Mesendoderm (in vitro differentiated cells): ENCODE measurements at regions not wholly inside any gene's neighbourhood (a gene's known extent, or its start where the extent isn't known, plus 50 kb on each side); places are given as distances from the start of the nearest gene placed in this dataset.

ENCODE experiments used
- DNase-seq: peaks from one replicate; pipeline ENCODE4 v3.0.0; 2013
- H2AK5ac ChIP-seq: 2 replicates; pipeline ENCODE4 v1.6.1; 2013; ENCODE audit warnings: low read length, inconsistent platforms
- H2BK120ac ChIP-seq: 2 replicates; pipeline ENCODE4 v1.6.1; 2013; ENCODE audit warnings: low read depth, mild to moderate bottlenecking, low read length, moderate library complexity, mixed read lengths
- H2BK15ac ChIP-seq: replicated peaks from 2 replicates; pipeline ENCODE4 v1.6.1; 2013; ENCODE audit warnings: low read depth, mild to moderate bottlenecking, moderate library complexity
- H2BK5ac ChIP-seq: 2 replicates; pipeline ENCODE4 v1.6.1; 2013; ENCODE audit warnings: low read length, inconsistent platforms
- H3K18ac ChIP-seq: 2 replicates; pipeline ENCODE4 v1.6.1; 2013; ENCODE audit warnings: mild to moderate bottlenecking, low read length, mixed read lengths
- H3K23ac ChIP-seq: one replicate; pipeline ENCODE4 v1.6.1; 2013; ENCODE audit warnings: low read length
- H3K27ac ChIP-seq: 2 replicates; pipeline ENCODE4 v1.5.1; 2013; ENCODE audit warnings: low read depth, mild to moderate bottlenecking, inconsistent platforms, low read length, moderate library complexity
- H3K27me3 ChIP-seq: 2 replicates; pipeline ENCODE4 v1.6.1; 2013; ENCODE audit warnings: low read length, control low read depth, mild to moderate bottlenecking, inconsistent platforms; ENCODE audit not compliant: insufficient read depth, poor library complexity
- H3K36me3 ChIP-seq: 2 replicates; pipeline ENCODE4 v1.6.1; 2013; ENCODE audit warnings: low read length, inconsistent platforms; ENCODE audit not compliant: control insufficient read depth, insufficient read depth
- H3K4ac ChIP-seq: one replicate; pipeline ENCODE4 v1.6.1; 2013; ENCODE audit warnings: low read depth, mild to moderate bottlenecking, low read length, moderate library complexity
- H3K4me1 ChIP-seq: 2 replicates; pipeline ENCODE4 v1.6.1; 2013; ENCODE audit warnings: low read depth, low read length, inconsistent platforms; ENCODE audit not compliant: control insufficient read depth
- H3K4me2 ChIP-seq: 2 replicates; pipeline ENCODE4 v1.6.1; 2013; ENCODE audit warnings: low read length
- H3K4me3 ChIP-seq: 2 replicates; pipeline ENCODE4 v1.5.1; 2013; ENCODE audit warnings: mild to moderate bottlenecking, low read length
- H3K56ac ChIP-seq: one replicate; pipeline ENCODE4 v1.6.1; 2013; ENCODE audit warnings: low read length
- H3K79me1 ChIP-seq: 2 replicates; pipeline ENCODE4 v1.6.1; 2013; ENCODE audit warnings: low read length, inconsistent platforms
- H3K79me2 ChIP-seq: 2 replicates; pipeline ENCODE4 v1.6.1; 2013; ENCODE audit warnings: mild to moderate bottlenecking, low read length; ENCODE audit not compliant: control insufficient read depth, insufficient read depth
- H3K9ac ChIP-seq: 2 replicates; pipeline ENCODE4 v1.6.1; 2013; ENCODE audit warnings: low read length, inconsistent platforms
- H4K5ac ChIP-seq: one replicate; pipeline ENCODE4 v1.6.1; 2013; ENCODE audit warnings: low read length
- H4K8ac ChIP-seq: one replicate; pipeline ENCODE4 v1.6.1; 2013; ENCODE audit warnings: low read depth, mild to moderate bottlenecking, control low read depth, low read length, moderate library complexity
- WGBS: extraction: QIAGEN DNeasy Blood & Tissue Kit; methylation state at CpG from one replicate; pipeline ENCODE4 v1.1.7; 2013; ENCODE audit warnings: low lambda C conversion rate, missing lambda C conversion rate; ENCODE audit not compliant: insufficient coverage; ENCODE audit errors: extremely low coverage; 5-methylcytosine and 5-hydroxymethylcytosine counted together

DNA sequence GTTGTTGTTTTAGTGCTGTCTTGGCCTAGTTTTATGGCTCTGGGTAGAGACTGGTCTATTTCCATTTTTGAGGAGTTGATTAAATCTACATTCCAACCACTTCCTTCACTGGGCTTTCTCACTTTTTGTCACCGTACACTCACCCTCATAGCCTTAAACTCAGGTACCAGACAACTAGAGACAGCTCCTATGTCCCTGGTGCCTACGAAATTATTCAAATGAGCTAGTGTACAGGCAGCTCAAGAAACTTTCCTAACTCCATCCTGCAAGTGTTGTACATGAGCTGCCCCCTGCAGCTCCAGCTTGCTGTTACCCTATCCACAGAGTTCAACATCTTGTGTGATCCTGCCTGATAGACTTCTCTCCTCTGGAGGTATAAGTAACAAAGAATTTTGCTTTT is 704.8 kb upstream of the RGS18 start:
- Histone ChIP-seq H3K23ac (no peak overlapping the region), H3K4me2 (no peak overlapping the region), H4K8ac (no peak overlapping the region), H3K4me3 (no peak overlapping the region), H3K79me2 (no peaks in the 10 kb centered on the region), H3K4ac (no peak overlapping the region), H3K4me1 (no peaks in the 10 kb centered on the region), H3K27ac (no peak overlapping the region), H2BK15ac (no peak overlapping the region), H3K9ac (no peak overlapping the region), H3K56ac (no peak overlapping the region), H3K79me1 (no peaks in the 10 kb centered on the region), H3K27me3 (no peaks in the 10 kb centered on the region), H2BK120ac (no peak overlapping the region), H3K18ac (no peak overlapping the region), H2AK5ac (no peak overlapping the region), H4K5ac (no peak overlapping the region), H3K36me3 (no peaks in the 10 kb centered on the region), H2BK5ac (no peak overlapping the region)
- DNase-seq = no peak
- WGBS = no CpG with 5 or more reads among the region's 2 CpGs

DNA sequence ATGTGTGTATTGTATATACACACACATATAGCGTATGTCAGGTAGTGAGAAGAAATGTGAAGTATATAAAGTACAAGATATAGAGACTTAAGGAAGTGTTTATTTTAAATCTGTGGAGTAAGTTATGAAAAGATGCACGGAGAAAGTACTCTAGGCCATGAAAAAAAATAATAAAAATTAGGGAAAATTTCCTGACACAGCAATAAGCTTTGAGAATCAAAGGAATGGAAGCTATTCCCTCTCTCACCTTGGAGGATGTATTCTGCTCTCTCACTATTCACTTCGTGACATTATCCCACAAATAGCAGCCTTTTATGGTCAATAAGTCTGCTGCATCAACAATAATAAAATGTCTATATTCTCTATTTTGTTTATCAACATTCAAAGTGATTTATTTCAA is 700.4 kb upstream of the RGS18 start:
- Histone ChIP-seq H3K23ac (no peak overlapping the region), H2BK5ac (no peak overlapping the region), H3K4me2 (no peak overlapping the region), H3K56ac (no peak overlapping the region), H3K27me3 (no peaks in the 10 kb centered on the region), H3K4me3 (no peak overlapping the region), H2BK15ac (no peak overlapping the region), H3K4me1 (no peaks in the 10 kb centered on the region), H3K4ac (no peak overlapping the region), H3K79me1 (no peaks in the 10 kb centered on the region), H4K8ac (no peak overlapping the region), H3K27ac (no peak overlapping the region), H3K18ac (no peak overlapping the region), H3K36me3 (no peaks in the 10 kb centered on the region), H3K79me2 (no peaks in the 10 kb centered on the region), H4K5ac (no peak overlapping the region), H3K9ac (no peak overlapping the region), H2BK120ac (no peak overlapping the region), H2AK5ac (no peak overlapping the region)
- DNase-seq = no peak
- WGBS = no CpG with 5 or more reads among the region's 3 CpGs

DNA sequence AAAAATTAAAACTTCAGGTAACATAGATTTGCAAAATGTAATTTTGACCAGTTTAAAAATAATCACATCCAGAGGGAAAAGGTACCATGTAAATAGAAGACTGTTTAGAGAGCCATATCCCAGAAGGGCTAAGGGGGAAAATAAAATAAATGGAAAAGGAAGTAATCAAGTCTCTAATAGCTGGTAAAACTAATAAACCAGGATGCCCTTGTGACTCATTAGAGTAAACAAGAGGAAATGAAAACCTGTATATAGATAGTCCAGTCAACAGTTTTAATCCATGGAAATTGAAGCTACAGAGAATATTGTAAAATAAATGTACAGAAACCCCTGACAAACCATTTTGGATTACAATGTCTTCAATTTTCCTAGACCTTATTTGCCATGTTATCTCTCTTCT is 698.0 kb upstream of the RGS18 start:
- Histone ChIP-seq H3K27me3 (no peaks in the 10 kb centered on the region), H3K79me1 (no peaks in the 10 kb centered on the region), H3K9ac (no peak overlapping the region), H3K27ac (no peak overlapping the region), H3K18ac (no peak overlapping the region), H4K8ac (no peak overlapping the region), H3K23ac (no peak overlapping the region), H3K56ac (no peak overlapping the region), H2BK5ac (no peak overlapping the region), H3K4ac (no peak overlapping the region), H4K5ac (no peak overlapping the region), H3K36me3 (no peaks in the 10 kb centered on the region), H2AK5ac (no peak overlapping the region), H3K4me3 (no peak overlapping the region), H3K4me2 (no peak overlapping the region), H2BK15ac (no peak overlapping the region), H3K4me1 (no peaks in the 10 kb centered on the region), H2BK120ac (no peak overlapping the region), H3K79me2 (no peaks in the 10 kb centered on the region)
- DNase-seq = no peak

DNA sequence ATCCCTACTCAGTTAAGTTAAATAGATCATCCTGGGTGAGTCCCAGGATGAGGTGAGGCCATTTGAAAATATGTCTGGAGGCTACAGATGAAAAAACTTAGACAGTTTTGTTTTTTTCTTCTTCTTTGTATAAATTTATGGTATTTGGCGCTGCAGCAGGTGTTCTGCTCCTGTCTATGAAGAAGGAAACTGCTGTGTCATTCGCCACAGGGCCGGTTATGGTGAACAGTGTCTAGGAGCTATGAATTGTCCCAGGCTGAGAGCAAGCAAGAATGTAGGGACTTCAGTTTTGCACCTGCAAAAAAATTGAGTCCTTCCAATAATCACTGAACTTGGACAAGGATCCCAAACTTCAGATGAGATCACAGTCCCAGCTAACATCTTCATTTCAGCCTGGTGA is 674.3 kb upstream of the RGS18 start:
- H3K4ac ChIP-seq = no peak overlapping the region
- no peak overlapping the region for H2BK15ac ChIP-seq
- H3K4me2 ChIP-seq = no peak overlapping the region
- H4K5ac ChIP-seq = no peak overlapping the region
- no peaks in the 10 kb centered on the region for H3K36me3 ChIP-seq
- no peaks in the 10 kb centered on the region for H3K4me1 ChIP-seq
- no peaks in the 10 kb centered on the region for H3K27me3 ChIP-seq
- no peak overlapping the region for H2BK120ac ChIP-seq
- H3K4me3 ChIP-seq = no peak overlapping the region
- H3K79me2 ChIP-seq = no peaks in the 10 kb centered on the region
- no peak for DNase-seq
- H3K23ac ChIP-seq = no peak overlapping the region
- no peak overlapping the region for H4K8ac ChIP-seq
- H3K18ac ChIP-seq = no peak overlapping the region
- H2BK5ac ChIP-seq = no peak overlapping the region
- no peak overlapping the region for H2AK5ac ChIP-seq
- H3K27ac ChIP-seq = no peak overlapping the region
- no peak overlapping the region for H3K9ac ChIP-seq
- no peak overlapping the region for H3K56ac ChIP-seq
- no peaks in the 10 kb centered on the region for H3K79me1 ChIP-seq
- WGBS = no CpG with 5 or more reads among the region's 3 CpGs

DNA sequence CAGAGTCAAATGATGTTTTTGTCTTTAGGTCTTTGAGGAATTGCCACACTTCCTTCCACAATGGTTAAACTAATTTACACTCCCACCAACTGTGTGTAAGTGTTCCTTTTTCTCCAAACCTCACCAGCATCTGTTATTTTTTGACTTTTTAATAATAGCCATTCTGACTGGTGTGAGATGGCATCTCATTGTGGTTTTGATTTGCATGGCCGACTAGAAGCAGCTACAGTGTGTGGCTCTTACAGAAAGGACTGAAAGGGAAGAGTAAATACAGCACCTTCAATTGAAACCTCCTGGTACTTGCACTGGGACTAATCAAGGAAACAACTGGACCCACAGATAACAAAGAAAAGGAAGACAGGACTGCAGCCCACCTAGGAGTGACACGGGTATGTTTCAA is 668.0 kb upstream of the RGS18 start:
- H2BK5ac ChIP-seq = no peak overlapping the region
- H3K36me3 ChIP-seq = no peaks in the 10 kb centered on the region
- no peak for DNase-seq
- no peak overlapping the region for H3K18ac ChIP-seq
- no CpG with 5 or more reads among the region's 2 CpGs for WGBS
- no peak overlapping the region for H3K4me3 ChIP-seq
- no peak overlapping the region for H3K9ac ChIP-seq
- no peak overlapping the region for H3K4ac ChIP-seq
- no peaks in the 10 kb centered on the region for H3K4me1 ChIP-seq
- no peak overlapping the region for H3K56ac ChIP-seq
- no peak overlapping the region for H4K8ac ChIP-seq
- H2AK5ac ChIP-seq = no peak overlapping the region
- H2BK15ac ChIP-seq = no peak overlapping the region
- no peak overlapping the region for H4K5ac ChIP-seq
- no peak overlapping the region for H3K27ac ChIP-seq
- no peaks in the 10 kb centered on the region for H3K79me2 ChIP-seq
- no peaks in the 10 kb centered on the region for H3K27me3 ChIP-seq
- H3K4me2 ChIP-seq = no peak overlapping the region
- H3K79me1 ChIP-seq = no peaks in the 10 kb centered on the region
- H2BK120ac ChIP-seq = no peak overlapping the region
- H3K23ac ChIP-seq = no peak overlapping the region

DNA sequence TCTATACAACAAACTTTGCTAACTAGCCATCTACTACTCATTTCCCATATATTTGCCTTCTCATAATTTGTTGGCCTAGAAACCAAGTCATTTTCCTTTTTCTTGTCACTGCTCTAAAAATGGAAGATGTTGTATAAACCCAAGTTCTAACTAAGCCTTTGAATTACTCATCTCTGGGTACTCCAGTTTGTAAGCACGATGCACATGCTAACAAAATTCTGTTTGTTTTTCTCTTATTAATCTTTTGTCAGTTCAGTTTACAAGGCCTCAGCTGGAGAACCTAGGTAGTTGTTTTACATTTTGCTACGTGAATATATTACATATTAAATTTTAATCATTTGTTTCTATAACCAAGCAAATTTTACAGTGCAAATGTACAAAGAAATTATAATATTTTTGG is 663.2 kb upstream of the RGS18 start:
- H3K27me3 ChIP-seq = no peaks in the 10 kb centered on the region
- no peak overlapping the region for H2BK5ac ChIP-seq
- H3K36me3 ChIP-seq = no peaks in the 10 kb centered on the region
- no peaks in the 10 kb centered on the region for H3K79me2 ChIP-seq
- H3K4ac ChIP-seq = no peak overlapping the region
- H4K8ac ChIP-seq = no peak overlapping the region
- H3K18ac ChIP-seq = no peak overlapping the region
- no peaks in the 10 kb centered on the region for H3K4me1 ChIP-seq
- no peak overlapping the region for H3K4me2 ChIP-seq
- no peak for DNase-seq
- H2BK15ac ChIP-seq = no peak overlapping the region
- no peak overlapping the region for H3K56ac ChIP-seq
- H3K9ac ChIP-seq = no peak overlapping the region
- no peak overlapping the region for H3K27ac ChIP-seq
- no CpG with 5 or more reads among the region's 2 CpGs for WGBS
- no peak overlapping the region for H3K4me3 ChIP-seq
- H3K23ac ChIP-seq = no peak overlapping the region
- H2AK5ac ChIP-seq = no peak overlapping the region
- H3K79me1 ChIP-seq = no peaks in the 10 kb centered on the region
- no peak overlapping the region for H4K5ac ChIP-seq
- H2BK120ac ChIP-seq = no peak overlapping the region
